ENCODE measurements at regions not wholly inside any gene's neighbourhood (a gene's known extent, or its start where the extent isn't known, plus 50 kb on each side); places are given as distances from the start of the nearest gene placed in this dataset.
"Not testable (repeated sequence)": the region's sequence is repeated elsewhere in the genome, so short reads cannot be mapped to it uniquely, and the experiment has no call there.

DNA sequence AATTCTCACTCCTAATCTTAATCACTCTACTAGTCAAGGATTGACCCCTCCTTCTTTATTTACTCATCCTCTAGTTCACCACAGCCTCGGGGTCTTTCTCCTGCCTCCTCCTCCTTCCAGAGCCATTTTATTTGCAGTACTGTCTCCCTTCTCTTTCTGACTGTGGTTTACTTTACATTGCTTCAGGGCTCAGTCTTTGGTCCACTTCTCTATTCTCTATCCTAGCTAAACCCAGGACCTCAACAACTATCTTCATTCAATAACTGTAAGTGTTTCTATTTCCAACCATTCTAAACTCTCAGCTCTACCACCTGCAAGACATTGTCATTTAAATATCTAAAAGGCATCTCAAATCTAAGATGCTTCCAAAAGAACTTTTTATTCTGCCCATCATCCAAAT, 493.8 kb downstream of the TTLL7 start:
- DNase-seq: no peak

DNA sequence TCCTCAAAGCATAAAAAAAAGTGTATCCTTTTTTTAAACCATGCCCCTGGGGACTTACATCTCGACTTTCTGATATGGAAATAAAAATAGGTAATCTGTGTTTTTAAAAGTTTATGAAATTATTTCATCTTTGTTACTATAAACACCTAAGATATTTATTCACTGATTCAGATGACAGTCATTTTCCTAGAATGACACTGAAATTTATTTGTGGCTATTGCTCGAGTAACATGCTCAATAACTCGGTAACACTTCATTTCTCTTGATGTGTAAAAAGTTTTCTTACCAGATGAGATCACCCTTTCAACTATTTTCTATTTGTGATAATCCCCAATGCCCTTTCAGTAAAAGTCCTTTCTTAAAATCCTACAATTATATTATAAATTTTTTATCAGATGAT, 495.8 kb downstream of the TTLL7 start:
- no peak for DNase-seq

DNA sequence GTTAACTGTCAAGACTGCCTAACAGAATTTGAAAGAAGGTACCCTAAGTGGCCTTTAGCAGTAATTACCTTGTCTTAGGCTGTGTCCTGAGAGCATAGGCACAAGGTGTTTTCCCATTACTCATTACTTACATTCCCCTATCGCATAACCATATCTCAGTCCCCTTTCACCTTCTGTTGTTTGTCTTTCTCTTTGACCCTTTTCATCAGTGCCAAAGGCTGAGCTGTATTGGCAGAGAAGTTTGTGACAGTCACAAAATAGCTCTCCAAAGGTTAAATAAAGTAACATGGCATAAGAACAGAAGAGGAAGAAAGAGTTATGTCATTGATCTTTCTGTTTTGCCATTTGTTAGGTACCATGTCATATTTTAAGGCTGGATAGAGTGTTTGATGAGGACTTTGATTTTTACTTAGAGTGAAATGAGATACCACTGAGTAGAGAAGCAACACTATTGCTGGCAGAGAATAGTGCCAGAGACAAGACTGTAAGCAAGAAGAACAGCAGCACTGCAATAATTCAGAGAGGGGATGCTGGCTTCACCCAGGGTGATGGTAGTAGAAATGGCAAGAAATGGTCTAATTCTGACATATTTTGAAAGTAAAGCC, 497.8 kb downstream of the TTLL7 start:
- no peak for DNase-seq

GRCh38 chr1:83500531-83500930, 498.4 kb downstream of the TTLL7 start:
- no peak for DNase-seq

- DNase-seq: no peak
These were observed 498.9 kb downstream of the TTLL7 start for GRCh38 chr1:83499998-83500397.

DNA sequence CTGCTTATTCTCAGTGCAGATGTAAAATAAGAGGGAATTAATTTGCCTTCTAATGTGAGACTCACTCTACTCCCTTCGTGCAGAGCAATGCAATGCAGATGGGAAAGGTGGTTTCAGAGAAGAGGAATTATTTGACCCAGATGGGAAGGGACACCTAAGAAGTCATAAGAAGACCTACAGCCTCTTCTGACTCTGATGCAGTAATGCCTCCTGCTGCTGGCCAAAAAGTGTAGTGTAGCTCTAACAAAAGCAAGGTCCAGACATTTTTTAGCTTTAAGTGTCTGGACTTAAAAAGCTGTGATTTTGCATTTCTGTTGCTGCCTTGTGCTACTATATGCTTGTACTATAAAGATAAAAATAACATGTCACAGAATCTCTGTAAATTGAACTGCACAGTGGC, 501.4 kb downstream of the TTLL7 start:
- no peak for DNase-seq

GRCh38 chr1:83495560-83495959, 503.4 kb downstream of the TTLL7 start:
- no peak for DNase-seq

GRCh38 chr1:83493633-83494032, 505.3 kb downstream of the TTLL7 start:
- DNase-seq: no peak

GRCh38 chr1:83491930-83492329, 507.0 kb downstream of the TTLL7 start:
- no peak for DNase-seq

DNA sequence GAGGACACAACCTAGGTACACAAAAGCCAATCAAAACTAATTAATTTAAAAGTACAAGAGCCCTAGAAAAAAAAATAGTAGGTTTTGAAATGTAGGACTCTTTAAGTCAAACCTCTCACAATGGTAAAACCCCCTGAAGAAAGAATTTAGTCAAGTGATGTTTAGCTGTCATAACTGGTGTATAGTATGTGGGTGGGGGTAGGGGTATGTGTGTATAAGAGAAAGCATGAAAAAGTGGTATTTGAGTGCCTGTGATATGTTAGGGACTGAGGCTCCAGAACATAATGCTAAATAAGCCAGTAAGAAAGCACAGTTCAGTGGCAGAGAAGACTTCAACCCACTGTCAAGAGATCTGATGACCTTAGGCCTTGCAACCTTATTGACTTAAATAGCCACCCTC, 507.9 kb downstream of the TTLL7 start:
- DNase-seq: no peak

DNA sequence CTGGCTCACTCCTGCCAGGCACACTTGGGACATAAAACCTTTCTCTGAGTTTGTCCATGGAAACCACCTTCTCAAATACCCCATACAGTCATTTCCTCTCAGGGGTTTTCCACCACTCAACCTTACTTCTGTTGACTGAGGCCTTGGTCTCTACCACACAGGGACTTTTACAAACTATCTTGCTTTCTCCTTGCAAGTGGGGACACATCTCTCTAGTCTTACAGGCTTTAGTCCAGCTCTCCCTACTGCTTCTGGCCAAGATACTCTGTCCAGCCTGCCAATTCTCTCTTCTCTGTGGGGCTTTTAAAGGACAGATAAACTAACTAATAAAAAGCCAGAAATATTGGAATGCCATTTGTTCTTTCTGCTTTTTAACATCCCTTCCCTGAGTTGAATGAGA, 510.8 kb downstream of the TTLL7 start:
- DNase-seq: not testable (repeated sequence)

DNA sequence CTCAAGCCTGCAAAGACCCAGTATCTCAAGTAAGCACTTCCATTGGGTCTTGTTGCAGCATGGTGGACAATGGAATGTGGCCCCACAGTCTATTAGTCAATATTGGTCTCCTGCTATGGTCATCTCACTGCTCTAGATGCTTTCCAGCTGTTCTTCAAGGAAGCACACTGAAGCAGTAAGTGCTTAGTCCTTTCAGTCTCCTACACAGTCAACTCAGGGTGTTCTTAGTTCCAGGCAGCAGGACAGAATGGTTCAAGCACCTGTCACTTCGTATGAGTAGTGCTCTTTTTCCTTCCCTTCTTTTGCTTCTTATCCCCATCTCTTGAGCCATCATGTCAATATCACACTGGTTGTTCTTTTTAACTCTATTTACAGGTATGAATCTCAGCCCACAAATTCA, 511.5 kb downstream of the TTLL7 start:
- not testable (repeated sequence) for DNase-seq

- not testable (repeated sequence) for DNase-seq
These were observed 513.5 kb downstream of the TTLL7 start for GRCh38 chr1:83485314-83486019.

DNA sequence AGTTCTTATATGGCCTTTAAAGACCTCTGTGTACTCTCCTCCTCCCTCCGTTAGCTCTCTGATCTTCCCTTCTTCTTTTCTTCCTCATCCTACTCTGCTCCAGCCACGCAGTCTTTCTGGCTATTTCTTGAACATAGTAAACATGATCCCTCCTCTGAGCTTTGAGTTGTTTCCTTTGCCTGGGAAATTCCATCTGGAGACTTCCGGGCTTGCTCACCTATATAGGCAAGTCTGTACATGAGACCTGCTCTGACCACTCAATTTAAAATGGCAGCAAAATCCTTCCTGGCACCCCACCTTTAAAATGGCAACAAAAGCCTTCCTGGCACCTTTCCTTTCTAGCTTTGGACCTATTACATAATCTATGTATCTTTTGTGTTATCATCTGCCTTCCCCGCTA, 517.6 kb downstream of the TTLL7 start:
- DNase-seq: not testable (repeated sequence)

DNA sequence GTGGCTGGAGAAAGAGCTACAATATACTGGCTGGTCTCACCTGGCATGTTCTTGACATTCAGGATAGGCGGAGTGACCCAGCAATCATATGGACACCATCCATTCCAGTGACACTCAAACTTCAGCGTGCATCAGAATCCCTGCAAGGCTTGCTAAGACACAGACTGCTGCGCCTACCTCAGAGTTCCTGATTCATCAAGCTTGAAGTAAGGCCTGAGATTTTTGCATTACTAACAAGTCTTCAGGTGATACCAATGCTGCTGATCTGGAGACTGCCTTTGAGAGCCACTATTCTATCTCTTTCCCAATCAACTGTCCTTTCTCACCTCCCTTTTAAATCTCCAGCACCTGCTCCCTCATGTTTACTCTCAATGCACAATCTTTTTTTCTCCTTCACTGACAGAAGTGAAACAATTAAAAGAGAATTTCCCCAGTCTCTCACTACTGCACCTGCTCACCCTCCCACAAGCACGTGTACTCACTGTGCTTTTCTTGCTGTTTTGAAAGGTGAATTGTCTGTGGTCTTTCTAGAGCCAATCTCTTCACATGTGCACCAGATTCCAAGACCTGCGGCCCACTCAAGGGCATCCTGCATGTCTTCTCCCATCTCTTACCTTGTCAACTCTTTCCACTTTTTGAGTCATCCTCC, 519.2 kb downstream of the TTLL7 start:
- DNase-seq: not testable (repeated sequence)

DNA sequence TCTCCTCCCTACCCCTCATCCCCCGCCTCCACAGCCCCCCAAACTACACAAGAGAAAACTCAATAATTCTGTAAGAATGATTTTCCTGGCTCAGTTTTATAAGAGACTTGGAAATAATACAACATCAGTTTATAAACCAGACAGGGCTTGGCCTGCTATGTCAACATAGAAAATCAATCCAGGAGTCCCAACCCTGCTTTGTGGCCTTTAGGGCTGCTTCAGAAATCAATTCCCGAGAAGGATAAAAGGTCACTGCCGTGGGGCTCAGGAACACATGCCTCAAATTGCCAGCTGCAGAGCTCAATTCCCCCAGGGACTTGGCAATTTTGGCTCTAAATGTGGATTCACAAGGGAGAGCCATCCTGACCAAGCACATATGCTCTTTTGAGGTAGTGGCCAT, 520.8 kb downstream of the TTLL7 start:
- not testable (repeated sequence) for DNase-seq

DNA sequence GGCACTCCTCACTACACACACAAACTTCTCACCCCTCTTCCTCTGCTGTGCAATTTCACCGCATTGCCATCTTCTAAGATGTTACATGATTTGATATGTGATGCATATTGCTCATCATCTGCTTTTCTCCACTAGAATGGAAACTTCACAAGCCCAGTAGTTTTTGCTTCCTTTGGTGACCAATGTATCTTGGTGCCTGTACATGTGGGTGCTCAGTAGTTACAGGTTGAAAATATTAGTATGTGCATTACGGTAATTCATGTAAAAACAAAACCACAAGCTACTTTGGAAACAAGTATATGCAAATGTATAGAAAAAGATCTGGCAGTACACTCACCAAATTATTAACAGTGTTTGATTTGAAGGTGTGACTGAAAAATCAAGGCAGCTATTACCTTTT, 522.4 kb downstream of the TTLL7 start:
- not testable (repeated sequence) for DNase-seq

DNA sequence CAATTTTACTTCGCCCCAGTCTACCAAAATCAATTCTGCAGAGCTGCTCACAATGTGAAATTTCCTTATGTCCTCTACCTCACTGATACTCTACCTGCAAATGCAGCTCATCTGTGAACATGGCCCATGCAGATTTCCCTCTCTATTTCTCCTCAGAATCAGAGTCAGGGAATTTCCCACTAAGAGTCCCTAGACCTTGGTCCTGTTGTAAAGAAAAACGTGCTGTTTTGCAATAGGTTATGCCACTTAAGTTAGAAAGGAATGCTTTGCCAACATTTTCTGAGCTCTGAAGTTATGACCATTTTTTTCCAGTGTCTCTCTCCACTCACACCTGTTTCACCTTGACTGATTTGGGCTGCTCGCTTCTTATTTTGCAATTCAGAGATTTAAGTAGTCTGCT, 524.0 kb downstream of the TTLL7 start:
- not testable (repeated sequence) for DNase-seq

- DNase-seq: not testable (repeated sequence)
These were observed 524.9 kb downstream of the TTLL7 start for GRCh38 chr1:83473986-83474385.

GRCh38 chr1:83472066-83472465, 526.9 kb downstream of the TTLL7 start:
- DNase-seq: not testable (repeated sequence)

- not testable (repeated sequence) for DNase-seq
These were observed 527.7 kb downstream of the TTLL7 start for GRCh38 chr1:83471272-83471671.

DNA sequence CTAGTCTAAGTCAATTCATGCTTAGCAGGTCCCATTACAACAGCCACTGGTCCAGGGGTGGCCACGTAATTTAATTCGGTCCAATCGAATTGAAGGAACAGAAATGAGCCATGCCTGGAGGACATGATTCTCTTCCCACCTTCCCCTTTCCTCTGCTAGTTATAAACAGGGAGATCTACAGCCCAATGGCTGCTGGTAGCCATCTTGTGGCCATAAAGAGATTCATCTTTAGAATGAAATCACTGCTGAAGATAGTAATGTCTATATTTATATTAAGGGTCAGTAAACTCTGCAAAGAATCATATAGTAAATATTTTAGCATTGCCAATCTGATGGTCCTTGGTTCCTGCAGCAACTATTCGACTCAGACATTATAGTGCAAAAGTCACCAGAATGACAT, 530.6 kb downstream of the TTLL7 start:
- not testable (repeated sequence) for DNase-seq

GRCh38 chr1:83457735-83458248, 541.1 kb downstream of the TTLL7 start:
- DNase-seq: not testable (repeated sequence)

DNA sequence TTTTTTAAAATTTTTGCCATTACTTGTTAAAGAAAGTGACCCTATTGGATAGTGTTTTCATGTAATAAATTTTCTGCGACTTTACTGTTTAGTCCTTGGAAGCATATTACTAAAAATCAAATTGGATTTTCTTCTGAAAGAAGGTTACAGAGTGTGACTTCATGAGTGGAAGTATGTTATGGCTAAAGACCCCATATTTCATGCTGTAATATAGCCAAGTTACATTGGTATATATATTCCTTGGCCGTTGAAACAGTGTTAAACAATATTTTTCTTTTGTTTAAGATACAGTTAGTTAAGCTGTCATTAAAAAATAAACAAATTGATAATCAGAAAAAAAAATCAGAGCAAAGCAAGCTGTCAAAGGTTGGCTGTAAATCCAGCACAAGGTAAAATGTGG, 541.7 kb downstream of the TTLL7 start:
- DNase-seq: not testable (repeated sequence)
